HCT116 (cell line): ENCODE measurements at regions not wholly inside any gene's neighbourhood (a gene's known extent, or its start where the extent isn't known, plus 50 kb on each side); places are given as distances from the start of the nearest gene placed in this dataset.

Source experiments
- ATAC-seq: fragments of 200-7000 bp; cut with Tn5 transposase; 2 replicates; pipeline ENCODE4 v1.9.1; 2020; ENCODE audit warnings: mild to moderate bottlenecking, moderate library complexity
- BruUV-seq: library from RNA; stranded (reverse); fragments of 400-500 nt; replicated peaks from 2 replicates; lab custom pipeline; 2021; lab: Mats Ljungman, UMichigan
- CTCF ChIA-PET: fragments of 300-600 bp; sonication (Branson Sonifier 250); formaldehyde crosslinking; loops from one replicate; lab custom pipeline; 2021; ENCODE audit warnings: antibody characterized with exemption; lab: Charles Lee
- POLR2A ChIA-PET: fragments of 300-600, 350-600 bp; sonication (Branson Sonifier 250); formaldehyde crosslinking; loops from one replicate; lab custom pipeline; 2021; ENCODE audit warnings: antibody characterized with exemption; lab: Charles Lee
- RAD21 ChIA-PET, 2 experiments: fragments of 300-600 bp; sonication (Branson Sonifier 250); formaldehyde crosslinking; loops; one replicate each; lab custom pipeline; 2023; ENCODE audit warnings: low total read pairs in 2 of 2; ENCODE audit not compliant: uncharacterized antibody in 2 of 2, unreplicated experiment in 2 of 2, low non-redundant PET in 1 of 2; lab: Charles Lee
- DNase-seq: peaks from one replicate; pipeline ENCODE4 v3.0.0-alpha.2; 2010; ENCODE audit warnings: low read depth, low spot score
- H2AFZ ChIP-seq: fragments of 200-600 bp; shearing (Covaris generic), sonication (generic); 2 replicates; pipeline ENCODE4 v1.6.1; 2017; ENCODE audit warnings: low read depth, mixed run types, mixed read lengths, antibody characterized with exemption, low read length; ENCODE audit not compliant: poor library complexity, severe bottlenecking
- H3K27ac ChIP-seq: 2 replicates; pipeline ENCODE4 v1.5.1; 2012; ENCODE audit warnings: low read depth, low read length
- H3K27me3 ChIP-seq: fragments of 200-600 bp; sonication (generic); 2 replicates; pipeline ENCODE4 v1.6.1; 2016; ENCODE audit warnings: mixed run types, low read length, mixed read lengths; ENCODE audit not compliant: insufficient read depth
- H3K36me3 ChIP-seq, 2 experiments: fragments of 200-500 bp in 1 of 2; fragments of 200-600 bp in 1 of 2; sonication (Bioruptor generic) in 1 of 2; sonication (generic) in 1 of 2; 2 replicates each; pipeline versions ENCODE4 v1.5.1 to v1.6.1; 2014 to 2016; ENCODE audit warnings: low read length in 2 of 2, inconsistent platforms in 1 of 2, mixed read lengths in 1 of 2, mixed run types in 1 of 2; ENCODE audit not compliant: insufficient read depth in 2 of 2, control insufficient read depth in 1 of 2
- H3K4me1 ChIP-seq, 2 experiments: fragments of 200-600 bp in 1 of 2; sonication (generic) in 1 of 2; 2 replicates each; pipeline versions ENCODE4 v1.5.1 to v1.6.1; 2012 to 2017; ENCODE audit warnings: low read length in 2 of 2, inconsistent platforms in 1 of 2, mild to moderate bottlenecking in 1 of 2, mixed read lengths in 1 of 2, mixed run types in 1 of 2, moderate library complexity in 1 of 2; ENCODE audit not compliant: insufficient read depth in 2 of 2, control insufficient read depth in 1 of 2
- H3K4me2 ChIP-seq: fragments of 200-600 bp; sonication (generic); 2 replicates; pipeline ENCODE4 v1.6.1; 2017; ENCODE audit warnings: mixed run types, low read length, mixed read lengths
- H3K4me3 ChIP-seq, 2 experiments: fragments of 200-600 bp in 1 of 2; sonication (generic) in 1 of 2; replicated peaks in 1 of 2; 2 replicates each; pipeline ENCODE4 v1.5.1; 2011 to 2016; ENCODE audit warnings: low read length in 2 of 2, control low read depth in 1 of 2, low read depth in 1 of 2, mild to moderate bottlenecking in 1 of 2, mixed read lengths in 1 of 2, mixed run types in 1 of 2
- H3K79me2 ChIP-seq: fragments of 200-600 bp; sonication (generic); 2 replicates; pipeline ENCODE4 v1.6.1; 2017; ENCODE audit warnings: mild to moderate bottlenecking, mixed run types, low read length, moderate library complexity, mixed read lengths; ENCODE audit not compliant: insufficient read depth
- H3K9ac ChIP-seq: fragments of 200-600 bp; sonication (generic); 2 replicates; pipeline ENCODE4 v1.6.1; 2016; ENCODE audit warnings: low read length, mixed read lengths
- H3K9me2 ChIP-seq: fragments of 200-600 bp; sonication (generic), shearing (Covaris generic); 2 replicates; pipeline ENCODE4 v1.6.1; 2017; ENCODE audit warnings: mixed run types, mild to moderate bottlenecking, moderate library complexity; ENCODE audit not compliant: insufficient read depth
- H3K9me3 ChIP-seq, 2 experiments: fragments of 200-500 bp in 1 of 2; fragments of 200-600 bp in 1 of 2; sonication (Bioruptor generic) in 1 of 2; sonication (generic) in 1 of 2; 2 replicates each; pipeline ENCODE4 v1.6.1; 2014 to 2017; ENCODE audit warnings: low read length in 2 of 2, mixed read lengths in 2 of 2, inconsistent platforms in 1 of 2, low read depth in 1 of 2, mild to moderate bottlenecking in 1 of 2, mixed run types in 1 of 2, moderate library complexity in 1 of 2; ENCODE audit not compliant: control insufficient read depth in 1 of 2, insufficient read depth in 1 of 2
- H4K20me1 ChIP-seq: fragments of 200-600 bp; sonication (generic), shearing (Covaris generic); 2 replicates; pipeline ENCODE4 v1.6.1; 2017; ENCODE audit warnings: mixed run types, mild to moderate bottlenecking, moderate library complexity; ENCODE audit not compliant: insufficient read depth
- CEBPB ChIP-seq: IDR thresholded peaks from 2 replicates; pipeline ENCODE4 v1.6.1; 2012; ENCODE audit warnings: low read depth
- CTCF ChIP-seq, 3 experiments: fragments of 200-600 bp in 1 of 3; sonication (generic) in 1 of 3; IDR thresholded peaks in 2 of 3; conservative IDR thresholded peaks in 1 of 3; 2 replicates each; pipeline ENCODE4 v1.5.1; 2012 to 2017; ENCODE audit warnings: low read depth in 2 of 3, low read length in 2 of 3, antibody characterized with exemption in 1 of 3, borderline replicate concordance in 1 of 3, control low read depth in 1 of 3, mild to moderate bottlenecking in 1 of 3, mixed read lengths in 1 of 3, mixed run types in 1 of 3, moderate library complexity in 1 of 3; ENCODE audit not compliant: insufficient read depth in 1 of 3
- EGR1 ChIP-seq: IDR thresholded peaks from 2 replicates; pipeline ENCODE4 v1.6.1; 2012; ENCODE audit warnings: low read depth
- EZH2 ChIP-seq: fragments of 200-600 bp; sonication (generic); IDR thresholded peaks from 2 replicates; pipeline ENCODE4 v1.6.1; 2017; ENCODE audit warnings: antibody characterized with exemption, mixed run types
- JUND ChIP-seq: IDR thresholded peaks from 2 replicates; pipeline ENCODE4 v1.6.1; 2012
- MAX ChIP-seq: IDR thresholded peaks from 2 replicates; pipeline ENCODE4 v1.6.1; 2012
- POLR2AphosphoS5 ChIP-seq: IDR thresholded peaks from 2 replicates; pipeline ENCODE4 v1.6.1; 2011; ENCODE audit warnings: mild to moderate bottlenecking, low read depth, low read length, moderate library complexity
- RAD21 ChIP-seq: IDR thresholded peaks from 2 replicates; pipeline ENCODE4 v1.6.1; 2012; ENCODE audit warnings: low read depth, mild to moderate bottlenecking
- YY1 ChIP-seq: IDR thresholded peaks from 2 replicates; pipeline ENCODE4 v1.6.1; 2011; ENCODE audit warnings: low read length, low read depth, moderate library complexity, mild to moderate bottlenecking; ENCODE audit not compliant: insufficient replicate concordance; ENCODE audit errors: extremely low read depth
- ZFX ChIP-seq: fragments of 450-650 bp; IDR thresholded peaks from 2 replicates; pipeline ENCODE4 v1.6.1; 2017
- ZNF274 ChIP-seq: fragments of 200-500 bp; sonication (Bioruptor generic); IDR thresholded peaks from 2 replicates; pipeline ENCODE4 v1.6.1; 2014; ENCODE audit warnings: mild to moderate bottlenecking, low read depth, low read length, inconsistent platforms
- intact Hi-C: fragments of 100-400 bp; cut with micrococcal nuclease; formaldehyde crosslinking; loops from 2 replicates; pipeline ENCODE4 v1.10.0; 2022
- TF ChIP-seq, protein P1 (sequence below): IDR thresholded peaks from 2 replicates; pipeline ENCODE4 v1.6.1; 2012

DNA sequence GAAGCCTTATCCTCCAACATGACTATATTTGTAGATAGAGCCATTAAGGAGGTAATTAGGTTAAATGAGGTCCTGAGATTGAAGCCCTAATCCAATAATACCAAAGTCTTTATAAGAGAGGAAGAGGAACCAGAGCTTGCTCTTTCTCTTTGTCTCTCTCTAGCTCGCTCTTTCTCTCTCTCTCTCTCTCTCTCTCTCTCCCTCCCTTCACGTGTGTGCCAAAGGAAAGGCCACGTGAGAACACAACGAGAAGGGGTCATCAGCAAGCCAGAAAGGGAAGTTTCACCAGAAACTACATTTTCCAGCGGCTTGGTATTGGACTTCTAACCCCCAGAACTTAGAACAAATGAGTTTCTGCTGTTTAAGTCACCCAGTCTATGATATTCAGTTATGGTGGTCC is 1540.5 kb downstream of the C4orf33 start:
- POLR2A ChIA-PET = no interaction called here
- H4K20me1 ChIP-seq = no peaks in the 10 kb centered on the region; the same call in 1 of the 2 replicates

More for the DNA sequence above, 1540.5 kb downstream of the C4orf33 start:
- Histone ChIP-seq H3K4me2 (no peak overlapping the region), H3K79me2 (no peaks in the 10 kb centered on the region), H3K9me2 (no peaks in the 10 kb centered on the region), H3K4me3 (no peak overlapping the region), H3K4me1 (no peaks in the 10 kb centered on the region), H3K9me3 (no peaks in the 10 kb centered on the region), H2AFZ (no peak overlapping the region), H3K27me3 (no peaks in the 10 kb centered on the region), H3K36me3 (no peaks in the 10 kb centered on the region), H3K27ac (no peak overlapping the region), H3K9ac (no peak overlapping the region)
- RAD21 ChIA-PET = no interaction called here
- TF ChIP-seq EZH2 (no peak), EGR1 (no peak), CTCF (IDR thresholded peaks at IDR 0.05 in 2 of 3, conservative IDR thresholded peaks at IDR 0.05 in 1 of 3; ENCODE audit: borderline replicate concordance in 1 of 3, insufficient read depth in 1 of 3, low read depth in 2 of 3, low read length in 2 of 3) (no peak), CEBPB (no peak), JUND (no peak), YY1 (no peak), POLR2AphosphoS5 (no peak), ZNF274 (no peak), MAX (no peak), ZFX (no peak), RAD21 (no peak)
- TF ChIP-seq, protein P1, sequence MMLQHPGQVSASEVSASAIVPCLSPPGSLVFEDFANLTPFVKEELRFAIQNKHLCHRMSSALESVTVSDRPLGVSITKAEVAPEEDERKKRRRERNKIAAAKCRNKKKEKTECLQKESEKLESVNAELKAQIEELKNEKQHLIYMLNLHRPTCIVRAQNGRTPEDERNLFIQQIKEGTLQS = no peak
- CTCF ChIA-PET = no interaction called here
- no TSS peak for BruUV-seq
- intact Hi-C loops = no loop called here
- DNase-seq (no peak), ATAC-seq (no peak)
